Activated CD4-positive, alpha-beta T cell treated with anti-CD3 and anti-CD28 coated beads, Interleukin-2, amount 10 ng/mL, durations not matched to agents 24 days and 14 days (primary cell): ENCODE measurements at regions not wholly inside any gene's neighbourhood (a gene's known extent, or its start where the extent isn't known, plus 50 kb on each side); places are given as distances from the start of the nearest gene placed in this dataset.
A peak's percentile ranks its signal among the peaks of the same experiment; 100 is the strongest.
"Not testable (repeated sequence)": the region's sequence is repeated elsewhere in the genome, so short reads cannot be mapped to it uniquely, and the experiment has no call there.

Experiments used
- DNase-seq: peaks from one replicate; pipeline ENCODE4 v3.0.0; 2022
- H3K27ac Mint-ChIP-seq: one replicate; pipeline ENCODE4 v1.8.0; 2022; ENCODE audit warnings: mild to moderate bottlenecking, mixed read lengths
- H3K27me3 Mint-ChIP-seq: one replicate; pipeline ENCODE4 v1.8.0; 2022; ENCODE audit warnings: mixed read lengths
- H3K36me3 Mint-ChIP-seq: one replicate; pipeline ENCODE4 v1.8.0; 2022; ENCODE audit warnings: low read depth, mild to moderate bottlenecking, mixed read lengths
- H3K4me1 Mint-ChIP-seq: one replicate; pipeline ENCODE4 v1.8.0; 2021; ENCODE audit warnings: mixed read lengths
- H3K4me3 Mint-ChIP-seq: one replicate; pipeline ENCODE4 v1.8.0; 2022; ENCODE audit warnings: mild to moderate bottlenecking, moderate library complexity, mixed read lengths
- H3K9me3 Mint-ChIP-seq: one replicate; pipeline ENCODE4 v1.8.0; 2021; ENCODE audit warnings: mixed read lengths
- intact Hi-C: fragments of 100-400 bp; cut with micrococcal nuclease; formaldehyde crosslinking; loops from one replicate; pipeline ENCODE4 v1.15.1; 2023

DNA sequence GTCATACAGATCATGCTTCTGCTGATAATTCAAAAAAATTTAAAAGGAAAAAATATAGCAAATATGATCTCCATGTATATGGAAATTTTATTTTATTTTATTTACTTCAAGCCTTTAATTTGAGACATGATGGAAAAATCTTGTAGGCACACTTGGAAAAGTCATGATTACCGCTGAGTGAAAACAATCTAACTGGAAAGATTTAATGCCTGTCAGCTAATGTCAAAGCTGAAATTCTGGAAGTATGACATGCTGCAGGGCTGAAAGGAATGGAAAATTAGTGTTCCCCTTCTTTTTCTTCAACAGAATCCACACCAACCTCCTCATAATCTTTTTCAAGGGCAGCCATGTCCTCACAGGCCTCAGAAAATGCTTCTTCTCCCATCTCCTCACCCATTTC, 58.2 kb downstream of the RPRM start:
- intact Hi-C loops: no loop called here
- no peak overlapping the region for H3K4me3 Mint-ChIP-seq
- no peaks in the 10 kb centered on the region for H3K4me1 Mint-ChIP-seq
- no peak for DNase-seq
- no peaks in the 10 kb centered on the region for H3K9me3 Mint-ChIP-seq
- no peak overlapping the region for H3K27ac Mint-ChIP-seq
- no peaks in the 10 kb centered on the region for H3K36me3 Mint-ChIP-seq
- no peaks in the 10 kb centered on the region for H3K27me3 Mint-ChIP-seq

GRCh38 chr2:153417077-153417476, 61.5 kb downstream of the RPRM start:
- Mint-ChIP-seq H3K36me3 (no peaks in the 10 kb centered on the region), H3K9me3 (no peaks in the 10 kb centered on the region), H3K27me3 (no peaks in the 10 kb centered on the region), H3K4me1 (no peaks in the 10 kb centered on the region), H3K27ac (no peak overlapping the region), H3K4me3 (no peak overlapping the region)
- intact Hi-C loops: no loop called here
- no peak for DNase-seq

GRCh38 chr2:153416071-153416470, 62.5 kb downstream of the RPRM start:
- no peak overlapping the region for H3K27ac Mint-ChIP-seq
- intact Hi-C loops: no loop called here
- no peaks in the 10 kb centered on the region for H3K4me1 Mint-ChIP-seq
- no peaks in the 10 kb centered on the region for H3K36me3 Mint-ChIP-seq
- no peaks in the 10 kb centered on the region for H3K27me3 Mint-ChIP-seq
- DNase-seq: no peak
- H3K4me3 Mint-ChIP-seq: no peak overlapping the region
- no peaks in the 10 kb centered on the region for H3K9me3 Mint-ChIP-seq

DNA sequence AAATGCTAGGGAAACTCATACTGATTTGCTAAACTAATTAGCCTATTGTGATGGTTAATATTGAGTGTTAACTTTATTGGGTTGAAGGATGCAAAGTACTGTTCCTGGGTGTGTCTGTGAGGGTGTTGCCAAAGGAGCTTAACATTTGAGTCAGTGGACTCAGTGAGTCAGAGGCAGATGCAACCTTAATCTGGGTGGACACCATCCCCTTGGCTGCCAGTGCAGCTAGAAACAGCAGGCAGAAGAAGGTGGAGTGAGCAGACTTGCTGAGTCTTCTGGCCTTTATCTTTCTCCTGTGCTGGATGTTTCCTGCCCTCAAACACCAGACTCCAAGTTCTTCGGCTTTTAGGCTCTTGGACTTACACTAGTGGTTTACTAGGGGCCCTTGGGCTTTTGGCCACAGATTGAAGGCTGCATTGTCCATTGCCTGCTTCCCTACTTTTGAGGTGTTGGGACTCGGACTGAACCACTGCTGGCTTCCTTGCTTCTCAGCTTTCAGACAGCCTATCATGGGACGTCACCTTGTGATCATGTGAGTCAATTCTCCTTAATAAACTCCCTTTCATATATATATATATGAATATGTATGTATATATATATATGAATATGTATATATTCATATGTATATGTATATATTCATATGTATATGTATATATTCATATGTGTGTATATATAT, 69.7 kb downstream of the RPRM start:
- no peak overlapping the region for H3K4me3 Mint-ChIP-seq
- H3K36me3 Mint-ChIP-seq: no peaks in the 10 kb centered on the region
- intact Hi-C loops: no loop called here
- no peaks in the 10 kb centered on the region for H3K9me3 Mint-ChIP-seq
- DNase-seq: no peak
- H3K27ac Mint-ChIP-seq: no peak overlapping the region
- no peaks in the 10 kb centered on the region for H3K27me3 Mint-ChIP-seq
- H3K4me1 Mint-ChIP-seq: no peaks in the 10 kb centered on the region

DNA sequence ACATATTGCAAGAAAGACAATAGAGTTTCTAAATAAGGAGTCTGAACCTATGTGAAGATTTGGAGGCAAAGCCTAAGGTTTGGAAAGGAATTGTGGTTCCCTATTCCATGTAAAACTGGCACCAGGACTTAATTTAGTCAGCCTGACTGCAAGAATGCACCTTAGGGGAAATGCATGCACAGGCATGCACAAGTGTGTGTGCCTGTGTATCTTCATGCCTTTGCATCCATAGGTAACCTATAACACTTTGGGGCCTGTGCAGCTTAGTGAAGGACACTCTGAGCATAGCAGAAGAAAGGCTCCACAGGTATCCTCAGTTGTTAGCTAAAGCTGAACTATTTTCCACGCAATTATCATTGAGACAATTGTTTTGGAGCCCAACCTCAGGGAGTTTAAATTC, 73.4 kb downstream of the RPRM start:
- intact Hi-C loops: no loop called here
- no peaks in the 10 kb centered on the region for H3K36me3 Mint-ChIP-seq
- no peak for DNase-seq
- H3K27me3 Mint-ChIP-seq: no peaks in the 10 kb centered on the region
- no peaks in the 10 kb centered on the region for H3K9me3 Mint-ChIP-seq
- H3K4me1 Mint-ChIP-seq: no peaks in the 10 kb centered on the region
- H3K27ac Mint-ChIP-seq: no peak overlapping the region
- H3K4me3 Mint-ChIP-seq: no peak overlapping the region

DNA sequence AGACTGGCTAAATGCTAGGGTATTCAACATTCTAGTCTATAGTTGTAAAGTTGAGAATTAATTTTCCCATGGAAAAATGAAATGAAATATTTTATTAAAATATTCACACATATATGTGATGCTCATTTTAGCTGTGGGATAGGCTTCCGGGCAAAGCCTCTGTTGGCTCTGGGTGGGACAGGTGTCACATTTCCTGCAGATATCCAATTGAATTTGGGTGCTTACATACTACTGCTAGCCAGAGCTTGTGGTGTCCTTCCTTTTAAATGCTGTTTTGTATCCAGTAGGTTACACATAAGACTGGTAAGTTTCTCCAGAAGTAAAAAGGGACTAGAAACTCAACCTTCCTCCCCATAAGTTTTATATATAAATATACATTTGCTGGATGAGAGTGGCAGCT, 73.8 kb downstream of the RPRM start:
- intact Hi-C loops: no loop called here
- DNase-seq: no peak
- Mint-ChIP-seq H3K27me3 (no peaks in the 10 kb centered on the region), H3K27ac (no peak overlapping the region), H3K4me3 (no peak overlapping the region), H3K4me1 (no peaks in the 10 kb centered on the region), H3K36me3 (no peaks in the 10 kb centered on the region), H3K9me3 (no peaks in the 10 kb centered on the region)

- no peaks in the 10 kb centered on the region for H3K9me3 Mint-ChIP-seq
- H3K36me3 Mint-ChIP-seq: no peaks in the 10 kb centered on the region
- no peak overlapping the region for H3K27ac Mint-ChIP-seq
- intact Hi-C loops: no loop called here
- no peaks in the 10 kb centered on the region for H3K27me3 Mint-ChIP-seq
- no peaks in the 10 kb centered on the region for H3K4me1 Mint-ChIP-seq
- no peak overlapping the region for H3K4me3 Mint-ChIP-seq
- no peak for DNase-seq
Observed at GRCh38 chr2:153403940-153404339, 74.6 kb downstream of the RPRM start.

GRCh38 chr2:153403352-153403751, 75.2 kb downstream of the RPRM start:
- H3K9me3 Mint-ChIP-seq, H3K27me3 Mint-ChIP-seq, H3K27ac Mint-ChIP-seq, H3K36me3 Mint-ChIP-seq, DNase-seq, intact Hi-C loops, H3K4me1 Mint-ChIP-seq, H3K4me3 Mint-ChIP-seq: not testable (repeated sequence)

DNA sequence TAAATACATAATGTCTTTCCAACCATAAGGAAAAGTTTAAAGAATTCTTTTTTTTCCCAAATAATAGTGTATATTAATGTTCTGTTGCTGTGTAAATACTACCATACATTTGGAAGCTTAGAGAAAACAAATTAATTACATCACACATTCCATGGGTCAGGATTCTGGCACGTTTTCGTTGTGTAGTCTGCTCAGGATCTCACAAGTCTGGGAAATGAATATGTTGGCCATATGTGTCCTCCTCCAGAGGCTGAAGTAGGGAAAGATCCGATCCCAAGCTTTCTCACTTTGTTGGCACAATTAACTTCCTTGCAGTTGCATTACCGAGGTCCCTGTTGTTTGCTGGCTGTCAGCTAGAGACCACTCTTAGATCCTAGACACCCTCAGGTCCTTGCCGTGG, 83.9 kb downstream of the RPRM start:
- Mint-ChIP-seq H3K4me1 (no peaks in the 10 kb centered on the region), H3K4me3 (no peak overlapping the region), H3K36me3 (no peaks in the 10 kb centered on the region), H3K27me3 (no peaks in the 10 kb centered on the region), H3K27ac (no peak overlapping the region), H3K9me3 (peaks cover 3% of the 10 kb centered on the region)
- DNase-seq: no peak
- intact Hi-C loops: no loop called here

DNA sequence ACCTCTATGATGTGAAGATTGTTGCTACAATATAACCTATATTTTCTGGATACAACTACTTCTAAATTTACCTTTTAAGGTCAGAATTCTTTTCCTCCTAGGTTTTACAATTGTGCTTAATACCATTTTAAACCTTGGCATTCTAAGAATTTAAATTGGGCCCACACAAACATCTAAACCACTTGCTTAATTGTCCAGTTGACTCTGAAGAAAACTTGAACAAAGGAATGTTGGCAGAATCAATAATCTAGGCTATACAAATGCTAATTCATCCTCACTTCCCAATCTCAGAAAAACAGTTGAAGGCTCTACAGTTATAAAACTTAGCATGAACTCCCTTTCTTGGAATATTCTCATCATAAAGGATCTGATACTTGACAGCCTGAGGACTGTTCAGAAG, 84.3 kb downstream of the RPRM start:
- no peaks in the 10 kb centered on the region for H3K27me3 Mint-ChIP-seq
- no peak for DNase-seq
- intact Hi-C loops: no loop called here
- H3K36me3 Mint-ChIP-seq: no peaks in the 10 kb centered on the region
- peaks cover 3% of the 10 kb centered on the region for H3K9me3 Mint-ChIP-seq
- H3K4me3 Mint-ChIP-seq: no peak overlapping the region
- no peak overlapping the region for H3K27ac Mint-ChIP-seq
- no peaks in the 10 kb centered on the region for H3K4me1 Mint-ChIP-seq

GRCh38 chr2:153393518-153393917, 85.0 kb downstream of the RPRM start:
- intact Hi-C loops: no loop called here
- Mint-ChIP-seq H3K9me3 (peaks cover 3% of the 10 kb centered on the region), H3K27ac (no peak overlapping the region), H3K27me3 (no peaks in the 10 kb centered on the region), H3K36me3 (no peaks in the 10 kb centered on the region), H3K4me3 (no peak overlapping the region), H3K4me1 (no peaks in the 10 kb centered on the region)
- no peak for DNase-seq

DNA sequence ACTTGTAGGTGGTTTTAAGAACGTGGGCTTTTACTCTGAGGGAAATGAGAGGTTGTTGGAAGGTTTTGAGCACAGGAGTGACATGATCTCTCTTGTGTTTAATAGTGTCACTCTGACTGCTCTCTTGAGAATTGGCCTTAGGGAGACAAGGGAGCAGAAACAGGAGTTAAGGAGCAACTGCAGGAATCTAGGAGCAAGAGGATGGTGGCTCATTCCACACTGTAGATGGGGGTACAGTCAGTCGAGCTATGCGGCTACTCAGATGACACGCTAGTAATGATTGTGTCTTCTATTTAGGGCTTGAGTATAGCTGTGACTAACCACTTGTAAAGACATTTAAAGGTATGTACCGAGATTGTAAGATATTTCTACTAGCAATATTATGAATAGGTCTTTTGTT, 87.4 kb downstream of the RPRM start:
- intact Hi-C loops: no loop called here
- Mint-ChIP-seq H3K4me1 (no peaks in the 10 kb centered on the region), H3K36me3 (no peaks in the 10 kb centered on the region), H3K27ac (no peak overlapping the region), H3K9me3 (no peaks in the 10 kb centered on the region), H3K27me3 (no peaks in the 10 kb centered on the region), H3K4me3 (no peak overlapping the region)
- no peak for DNase-seq

GRCh38 chr2:153388246-153388645, 90.3 kb downstream of the RPRM start:
- intact Hi-C loops: no loop called here
- H3K36me3 Mint-ChIP-seq: no peaks in the 10 kb centered on the region
- no peak overlapping the region for H3K27ac Mint-ChIP-seq
- no peaks in the 10 kb centered on the region for H3K4me1 Mint-ChIP-seq
- H3K27me3 Mint-ChIP-seq: no peaks in the 10 kb centered on the region
- DNase-seq: no peak
- H3K4me3 Mint-ChIP-seq: no peak overlapping the region
- no peaks in the 10 kb centered on the region for H3K9me3 Mint-ChIP-seq

DNA sequence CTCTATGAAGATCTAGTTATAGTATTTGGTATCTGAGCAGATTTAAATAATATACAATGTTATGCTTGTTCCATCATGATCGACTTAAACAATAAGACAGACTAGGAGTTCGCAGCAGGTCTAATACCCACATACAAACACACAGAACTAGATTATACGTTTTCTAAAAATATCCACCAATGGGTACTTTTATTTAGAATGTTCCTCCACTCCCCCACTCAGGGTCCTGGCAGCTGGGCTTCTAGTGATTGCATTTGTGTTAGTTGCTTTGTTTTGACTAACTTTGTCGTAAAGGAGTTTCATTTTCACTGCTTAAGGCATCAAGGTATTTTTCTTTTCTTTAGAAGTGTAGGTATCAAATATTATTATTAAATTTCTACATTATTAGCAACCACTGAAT, 91.4 kb downstream of the RPRM start:
- Mint-ChIP-seq H3K27me3 (no peaks in the 10 kb centered on the region), H3K4me3 (no peak overlapping the region), H3K9me3 (no peaks in the 10 kb centered on the region), H3K27ac (no peak overlapping the region), H3K36me3 (no peaks in the 10 kb centered on the region), H3K4me1 (no peaks in the 10 kb centered on the region)
- DNase-seq: peak; percentile 18
- intact Hi-C loops: no loop called here

- H3K9me3 Mint-ChIP-seq: no peaks in the 10 kb centered on the region
- no peak overlapping the region for H3K4me3 Mint-ChIP-seq
- no peaks in the 10 kb centered on the region for H3K36me3 Mint-ChIP-seq
- H3K4me1 Mint-ChIP-seq: no peaks in the 10 kb centered on the region
- intact Hi-C loops: no loop called here
- DNase-seq: no peak
- no peaks in the 10 kb centered on the region for H3K27me3 Mint-ChIP-seq
- no peak overlapping the region for H3K27ac Mint-ChIP-seq
Observed at GRCh38 chr2:153386481-153386897, 92.1 kb downstream of the RPRM start.
